ENCODE measurements at regions not wholly inside any gene's neighbourhood (a gene's known extent, or its start where the extent isn't known, plus 50 kb on each side); places are given as distances from the start of the nearest gene placed in this dataset.

DNA sequence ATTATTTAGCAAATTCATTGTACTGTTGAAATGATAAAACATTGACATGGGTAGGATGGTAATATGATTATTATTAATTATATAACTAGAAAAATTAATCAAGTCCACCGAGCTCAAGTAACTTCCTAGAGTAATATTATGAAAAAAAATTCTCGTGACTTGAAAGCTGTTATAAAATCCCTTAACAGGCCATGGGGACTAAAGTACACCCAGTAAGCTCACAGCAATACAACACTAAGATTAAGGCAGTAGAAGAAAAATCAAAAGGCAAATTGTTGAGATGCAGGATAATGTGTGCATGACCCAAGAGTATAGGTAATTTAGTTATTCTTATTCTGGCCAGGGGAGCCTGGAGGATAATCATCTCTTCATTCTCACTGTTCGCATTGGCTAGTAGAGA is 162.6 kb upstream of the LRIG3 start:
- ATAC-seq (ENCODE audit: low read depth) (no peak), DNase-seq (ENCODE audit: low spot score) (no peak)
- no peaks in the 10 kb centered on the region for H3K36me3 ChIP-seq (ENCODE audit: low read depth)
- no peaks in the 10 kb centered on the region for H3K9me3 ChIP-seq (ENCODE audit: severe bottlenecking)
- H3K27me3 ChIP-seq (ENCODE audit: insufficient read depth, poor library complexity, severe bottlenecking): no peaks in the 10 kb centered on the region
- TF ChIP-seq, protein P1, sequence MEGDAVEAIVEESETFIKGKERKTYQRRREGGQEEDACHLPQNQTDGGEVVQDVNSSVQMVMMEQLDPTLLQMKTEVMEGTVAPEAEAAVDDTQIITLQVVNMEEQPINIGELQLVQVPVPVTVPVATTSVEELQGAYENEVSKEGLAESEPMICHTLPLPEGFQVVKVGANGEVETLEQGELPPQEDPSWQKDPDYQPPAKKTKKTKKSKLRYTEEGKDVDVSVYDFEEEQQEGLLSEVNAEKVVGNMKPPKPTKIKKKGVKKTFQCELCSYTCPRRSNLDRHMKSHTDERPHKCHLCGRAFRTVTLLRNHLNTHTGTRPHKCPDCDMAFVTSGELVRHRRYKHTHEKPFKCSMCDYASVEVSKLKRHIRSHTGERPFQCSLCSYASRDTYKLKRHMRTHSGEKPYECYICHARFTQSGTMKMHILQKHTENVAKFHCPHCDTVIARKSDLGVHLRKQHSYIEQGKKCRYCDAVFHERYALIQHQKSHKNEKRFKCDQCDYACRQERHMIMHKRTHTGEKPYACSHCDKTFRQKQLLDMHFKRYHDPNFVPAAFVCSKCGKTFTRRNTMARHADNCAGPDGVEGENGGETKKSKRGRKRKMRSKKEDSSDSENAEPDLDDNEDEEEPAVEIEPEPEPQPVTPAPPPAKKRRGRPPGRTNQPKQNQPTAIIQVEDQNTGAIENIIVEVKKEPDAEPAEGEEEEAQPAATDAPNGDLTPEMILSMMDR (IDR thresholded peaks at IDR 0.05; ENCODE audit: poor library complexity, severe bottlenecking): no peak
- no peak overlapping the region for H3K27ac ChIP-seq (ENCODE audit: poor library complexity, severe bottlenecking)
- peaks cover 22% of the 10 kb centered on the region for H3K4me1 ChIP-seq (ENCODE audit: insufficient read depth, poor library complexity, severe bottlenecking)
- H3K4me3 ChIP-seq (ENCODE audit: severe bottlenecking): no peak overlapping the region

DNA sequence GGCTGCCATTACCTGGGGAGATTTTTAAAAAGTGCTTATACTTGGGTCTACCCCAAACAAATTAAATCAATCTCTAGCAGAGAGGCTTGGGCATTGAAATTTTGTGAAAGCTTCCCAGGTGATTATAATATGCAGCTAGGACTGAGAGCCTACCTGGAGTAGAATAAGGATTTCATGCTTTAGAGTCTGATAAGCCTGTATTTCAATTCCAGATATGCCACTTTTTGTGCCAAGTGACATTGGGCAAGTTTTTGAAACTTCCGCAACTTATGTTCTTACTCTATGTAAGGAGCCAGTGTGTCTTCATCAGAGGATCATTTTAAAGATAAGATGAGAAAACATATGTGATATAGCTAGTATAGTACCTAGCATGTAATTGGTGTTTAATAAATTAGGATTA is 159.8 kb upstream of the LRIG3 start:
- DNase-seq (ENCODE audit: low spot score) (no peak), ATAC-seq (ENCODE audit: low read depth) (no peak)
- Histone ChIP-seq H3K9me3 (ENCODE audit: severe bottlenecking) (no peaks in the 10 kb centered on the region), H3K36me3 (ENCODE audit: low read depth) (no peaks in the 10 kb centered on the region), H3K27me3 (ENCODE audit: insufficient read depth, poor library complexity, severe bottlenecking) (no peaks in the 10 kb centered on the region), H3K4me1 (ENCODE audit: insufficient read depth, poor library complexity, severe bottlenecking) (peaks cover 39% of the 10 kb centered on the region), H3K4me3 (ENCODE audit: severe bottlenecking) (no peak overlapping the region), H3K27ac (ENCODE audit: poor library complexity, severe bottlenecking) (peak overlapping the region; percentile 86)
- TF ChIP-seq, protein P1 (IDR thresholded peaks at IDR 0.05; ENCODE audit: poor library complexity, severe bottlenecking): no peak

GRCh38 chr12:59079472-59079871 is 159.2 kb upstream of the LRIG3 start:
- peaks cover 39% of the 10 kb centered on the region for H3K4me1 ChIP-seq (ENCODE audit: insufficient read depth, poor library complexity, severe bottlenecking)
- H3K27me3 ChIP-seq (ENCODE audit: insufficient read depth, poor library complexity, severe bottlenecking): no peaks in the 10 kb centered on the region
- H3K4me3 ChIP-seq (ENCODE audit: severe bottlenecking): no peak overlapping the region
- peak; percentile 58 for ATAC-seq (ENCODE audit: low read depth)
- no peaks in the 10 kb centered on the region for H3K36me3 ChIP-seq (ENCODE audit: low read depth)
- H3K27ac ChIP-seq (ENCODE audit: poor library complexity, severe bottlenecking): peak overlapping the region; percentile 86
- H3K9me3 ChIP-seq (ENCODE audit: severe bottlenecking): no peaks in the 10 kb centered on the region
- TF ChIP-seq, protein P1 (IDR thresholded peaks at IDR 0.05; ENCODE audit: poor library complexity, severe bottlenecking): no peak
- no peak for DNase-seq (ENCODE audit: low spot score)

DNA sequence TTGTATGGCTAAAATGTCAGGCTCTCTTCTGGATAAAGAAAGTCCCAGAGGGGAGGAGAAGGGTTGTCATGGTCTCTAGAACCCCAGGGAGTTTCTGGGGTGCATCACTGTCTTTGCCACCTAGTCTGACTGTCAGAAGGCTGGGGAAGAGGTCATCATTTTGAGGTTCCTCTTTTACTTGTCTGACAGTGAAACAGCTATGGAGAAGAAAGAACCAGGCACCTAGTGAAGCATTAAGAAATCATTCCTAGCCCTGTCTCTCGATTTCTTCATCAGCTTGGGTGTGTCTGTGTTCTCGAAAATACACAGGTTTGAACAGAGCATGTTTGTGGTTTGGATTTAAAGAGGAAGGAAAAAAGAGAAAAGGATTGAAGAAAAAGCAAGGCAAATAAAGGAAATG is 158.7 kb upstream of the LRIG3 start:
- H3K9me3 ChIP-seq (ENCODE audit: severe bottlenecking): no peaks in the 10 kb centered on the region
- TF ChIP-seq, protein P1 (IDR thresholded peaks at IDR 0.05; ENCODE audit: poor library complexity, severe bottlenecking): no peak
- H3K4me1 ChIP-seq (ENCODE audit: insufficient read depth, poor library complexity, severe bottlenecking): peaks cover 39% of the 10 kb centered on the region
- DNase-seq (ENCODE audit: low spot score) (no peak), ATAC-seq (ENCODE audit: low read depth) (peak; percentile 76)
- H3K27me3 ChIP-seq (ENCODE audit: insufficient read depth, poor library complexity, severe bottlenecking): no peaks in the 10 kb centered on the region
- H3K27ac ChIP-seq (ENCODE audit: poor library complexity, severe bottlenecking): peak overlapping the region; percentile 86
- no peaks in the 10 kb centered on the region for H3K36me3 ChIP-seq (ENCODE audit: low read depth)
- no peak overlapping the region for H3K4me3 ChIP-seq (ENCODE audit: severe bottlenecking)

DNA sequence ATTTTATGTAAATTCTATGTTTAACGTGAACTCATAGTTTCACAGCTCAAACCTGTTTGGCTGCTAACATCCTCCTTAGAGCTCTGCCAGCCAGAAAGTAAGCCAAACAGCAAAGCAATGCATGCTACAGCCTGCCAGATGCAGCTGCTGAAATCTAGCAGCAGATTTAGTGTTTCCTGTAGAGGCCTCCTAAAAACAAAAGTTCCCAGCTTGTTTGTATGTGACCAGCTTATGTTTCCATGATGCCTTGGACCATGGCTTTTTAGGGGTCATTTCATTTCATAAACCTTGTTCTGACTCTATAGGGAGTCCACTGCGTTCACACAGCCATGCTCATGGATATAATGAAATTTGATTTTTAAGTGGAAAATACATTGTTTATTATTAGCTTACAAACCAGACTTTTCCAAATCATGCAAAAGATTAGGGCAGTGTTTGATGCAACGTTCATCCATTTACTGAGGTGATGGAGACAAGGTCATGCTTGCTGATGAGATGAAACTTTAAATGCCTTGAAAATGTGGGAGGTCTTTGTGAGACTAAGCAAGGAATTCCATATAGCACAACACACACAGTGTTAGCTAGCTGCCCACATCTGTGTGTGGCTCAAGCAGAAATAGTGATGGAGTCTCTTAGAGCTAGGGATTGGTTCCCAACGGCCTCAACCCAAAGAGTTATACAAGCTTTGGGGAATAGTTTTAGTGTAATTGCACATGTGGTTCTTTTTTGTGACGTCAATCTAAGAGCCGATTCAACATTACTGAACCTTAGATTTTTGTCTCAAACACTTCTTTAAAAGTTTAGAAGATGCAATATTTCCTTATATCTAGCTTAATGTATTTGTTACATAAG is 157.5 kb upstream of the LRIG3 start:
- Histone ChIP-seq H3K4me1 (ENCODE audit: insufficient read depth, poor library complexity, severe bottlenecking) (peaks cover 39% of the 10 kb centered on the region), H3K36me3 (ENCODE audit: low read depth) (no peaks in the 10 kb centered on the region), H3K27ac (ENCODE audit: poor library complexity, severe bottlenecking) (peak overlapping the region; percentile 86), H3K27me3 (ENCODE audit: insufficient read depth, poor library complexity, severe bottlenecking) (no peaks in the 10 kb centered on the region), H3K9me3 (ENCODE audit: severe bottlenecking) (no peaks in the 10 kb centered on the region), H3K4me3 (ENCODE audit: severe bottlenecking) (no peak overlapping the region)
- DNase-seq (ENCODE audit: low spot score): no peak
- ATAC-seq (ENCODE audit: low read depth): peak; percentile 80
- TF ChIP-seq, protein P1 (IDR thresholded peaks at IDR 0.05; ENCODE audit: poor library complexity, severe bottlenecking): no peak
